K562 (cell line): ENCODE measurements at regions not wholly inside any gene's neighbourhood (a gene's known extent, or its start where the extent isn't known, plus 50 kb on each side); places are given as distances from the start of the nearest gene placed in this dataset.

ENCODE experiments used
- ATAC-seq: fragments of 200-7000 bp; cut with Tn5 transposase; 3 replicates; pipeline ENCODE4 v1.9.1; 2020; ENCODE audit warnings: moderate library complexity
- BruUV-seq: library from RNA; stranded (reverse); fragments of 400-500 nt; replicated peaks from 2 replicates; lab custom pipeline; 2021; lab: Mats Ljungman, UMichigan
- CTCF ChIA-PET: fragments of 300-600 bp; formaldehyde crosslinking; extraction: SDS; loops from one replicate; lab custom pipeline; 2021; ENCODE audit warnings: low intra/inter-chr PET ratio; lab: Yijun Ruan, JAX
- POLR2A ChIA-PET: fragments of 300-600, 350-650 bp; sonication (Branson Sonifier 250); formaldehyde crosslinking; extraction: SDS; loops from one replicate; lab custom pipeline; 2021; ENCODE audit warnings: antibody characterized with exemption, inconsistent platforms; lab: Yijun Ruan, JAX
- DNase-seq, 4 experiments: peaks; one replicate each; pipeline versions ENCODE4 v3.0.0 to v3.0.0-alpha.2; 2011 to 2018; ENCODE audit warnings: low spot score in 3 of 4, mixed read lengths in 3 of 4; ENCODE audit errors: extremely low read depth in 1 of 4
- FAIRE-seq: peaks from 2 replicates; lab custom pipeline; 2011; peaks lifted over from hg19 to GRCh38; lab: Jason Lieb, UNC
- H2AFZ ChIP-seq: 2 replicates; pipeline ENCODE4 v1.6.0; 2011; ENCODE audit warnings: low read depth, low read length, control low read depth, inconsistent platforms
- H3K27ac ChIP-seq: fragments of 200-600 bp; 3 replicates; pipeline ENCODE4 v1.8.0; 2011; ENCODE audit warnings: low read depth, mild to moderate bottlenecking, control low read depth, inconsistent platforms, low read length, moderate library complexity, mixed read lengths; ENCODE audit errors: extremely low read depth
- H3K27me3 ChIP-seq, 2 experiments: fragments of 300-600 bp in 1 of 2; 2 replicates in 1 of 2; 3 replicates in 1 of 2; pipeline versions ENCODE4 v1.6.0 to v1.8.0; 2011; ENCODE audit warnings: inconsistent platforms in 2 of 2, low read length in 2 of 2, mild to moderate bottlenecking in 1 of 2, mixed read lengths in 1 of 2, moderate library complexity in 1 of 2; ENCODE audit not compliant: control insufficient read depth in 2 of 2, insufficient read depth in 2 of 2
- H3K36me3 ChIP-seq: fragments of 300-600 bp; 3 replicates; pipeline ENCODE4 v1.8.0; 2011; ENCODE audit warnings: mild to moderate bottlenecking, low read length, inconsistent platforms; ENCODE audit not compliant: control insufficient read depth, insufficient read depth
- H3K4me1 ChIP-seq, 2 experiments: fragments of 200-600 bp in 1 of 2; replicated peaks in 1 of 2; 2 replicates in 1 of 2; 3 replicates in 1 of 2; pipeline versions ENCODE4 v1.5.1 to v1.8.0; 2011; ENCODE audit warnings: inconsistent platforms in 2 of 2, low read length in 2 of 2, mild to moderate bottlenecking in 1 of 2, mixed read lengths in 1 of 2, moderate library complexity in 1 of 2; ENCODE audit not compliant: control insufficient read depth in 2 of 2, insufficient read depth in 2 of 2
- H3K4me2 ChIP-seq: 2 replicates; pipeline ENCODE4 v1.6.1; 2011; ENCODE audit warnings: low read length, control low read depth, inconsistent platforms, mixed read lengths; ENCODE audit not compliant: insufficient read depth
- H3K4me3 ChIP-seq: fragments of 200-600 bp; sonication (generic), shearing (Covaris generic); 2 replicates; pipeline ENCODE4 v1.5.1; 2016; ENCODE audit warnings: control low read depth, inconsistent platforms
- H3K79me2 ChIP-seq: fragments of 200-600 bp; 3 replicates; pipeline ENCODE4 v1.8.0; 2011; ENCODE audit warnings: low read length, inconsistent platforms; ENCODE audit not compliant: control insufficient read depth, insufficient read depth
- H3K9ac ChIP-seq, 2 experiments: 2 replicates each; pipeline versions ENCODE4 v1.6.0 to v1.6.1; 2011; ENCODE audit warnings: low read depth in 2 of 2, low read length in 2 of 2, control low read depth in 1 of 2, inconsistent platforms in 1 of 2, mild to moderate bottlenecking in 1 of 2, mixed read lengths in 1 of 2; ENCODE audit not compliant: insufficient read depth in 1 of 2
- H3K9me1 ChIP-seq: one replicate; pipeline ENCODE4 v1.6.0; 2011; ENCODE audit warnings: inconsistent platforms, mild to moderate bottlenecking, low read length, moderate library complexity; ENCODE audit not compliant: control insufficient read depth, insufficient read depth
- H3K9me3 ChIP-seq: replicated peaks from 2 replicates; pipeline ENCODE4 v1.5.1; 2011; ENCODE audit warnings: low read depth, low read length, inconsistent platforms; ENCODE audit not compliant: control insufficient read depth, insufficient read depth
- H4K20me1 ChIP-seq: replicated peaks from 2 replicates; pipeline ENCODE4 v1.6.1; 2011; ENCODE audit warnings: low read length, inconsistent platforms, mixed read lengths; ENCODE audit not compliant: control insufficient read depth, insufficient read depth
- GATA2 ChIP-seq: sonication (generic); formaldehyde crosslinking; IDR thresholded peaks from 2 replicates; pipeline ENCODE4 v1.4.0; 2020; ENCODE audit warnings: mild to moderate bottlenecking, missing genetic modification reagents
- ID3 ChIP-seq, 2 experiments: fragments of 250-450 bp in 1 of 2; fragments of 450-650 bp in 1 of 2; sonication (Bioruptor Pico) in 1 of 2; IDR thresholded peaks; 2 replicates each; pipeline versions ENCODE4 v1.6.1 to v1.8.0; 2016 to 2021; ENCODE audit warnings: mild to moderate bottlenecking in 2 of 2, moderate library complexity in 2 of 2, missing compliant biosample characterization in 1 of 2, missing genetic modification characterization in 1 of 2
- ZNF282 ChIP-seq: sonication (generic); formaldehyde crosslinking; IDR thresholded peaks from 2 replicates; pipeline ENCODE4 v1.8.1; 2023; ENCODE audit warnings: missing genetic modification reagents
- ZNF57 ChIP-seq: fragments of 450-650 bp; formaldehyde crosslinking; IDR thresholded peaks from 2 replicates; pipeline ENCODE4 v1.4.0; 2020; ENCODE audit warnings: mild to moderate bottlenecking, moderate library complexity
- ZNF589 ChIP-seq: fragments of 200-800 bp; sonication (Bioruptor generic); IDR thresholded peaks from 2 replicates; pipeline ENCODE4 v1.6.1; 2016; ENCODE audit warnings: low read depth, missing genetic modification characterization, missing compliant biosample characterization
- ZNF766 ChIP-seq: fragments of 200-800 bp; sonication (Bioruptor generic); conservative IDR thresholded peaks from 2 replicates; pipeline ENCODE4 v1.6.1; 2016; ENCODE audit warnings: missing genetic modification characterization, missing compliant biosample characterization
- WGBS: fragments of 100-300 bp; shearing (Covaris generic); methylation state at CpG from one replicate; pipeline ENCODE4 v1.1.6; 2016; ENCODE audit warnings: low coverage, mixed read lengths; ENCODE audit not compliant: insufficient coverage; ENCODE audit errors: missing lambda C conversion rate; 5-methylcytosine and 5-hydroxymethylcytosine counted together
- in situ Hi-C: fragments of 300-500 bp; cut with MboI; formaldehyde crosslinking; loops from 4 replicates; pipeline ENCODE4 v1.15.0; 2018; ENCODE audit warnings: inconsistent platforms, mixed read lengths
- intact Hi-C: fragments of 100-400 bp; cut with micrococcal nuclease; formaldehyde crosslinking; loops from 2 replicates; pipeline ENCODE4 v1.14.2; 2022

DNA sequence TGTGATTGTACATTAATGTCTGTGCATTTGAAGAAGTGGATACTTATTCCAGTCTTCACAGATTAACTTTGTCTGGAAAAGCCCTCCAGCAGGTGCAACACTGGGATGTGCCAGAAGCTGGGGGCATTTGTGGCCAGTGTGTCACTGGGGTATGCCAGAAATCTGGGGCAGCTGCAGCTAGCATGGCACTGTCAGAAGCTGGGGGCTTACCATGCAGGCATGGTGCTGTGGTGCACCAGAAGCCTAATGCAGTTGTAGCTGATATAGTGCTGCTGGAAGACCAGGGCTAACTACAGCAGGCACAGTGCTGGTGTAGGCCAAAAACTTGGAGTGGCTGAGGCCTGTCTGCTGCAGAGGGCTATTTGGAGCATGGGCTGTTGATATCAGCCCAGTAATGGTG lies 270.1 kb downstream of the STK31 start:
- FAIRE-seq (no peak), ATAC-seq (no peak), DNase-seq (no peak)
- POLR2A ChIA-PET: no interaction called here
- in situ Hi-C loops: no loop called here
- no peak overlapping the region for H3K27ac ChIP-seq
- no peaks in the 10 kb centered on the region for H3K36me3 ChIP-seq
- no peak overlapping the region for H3K4me3 ChIP-seq
- intact Hi-C loops: no loop called here
- TF ChIP-seq ZNF766 (CRISPR knock-in tag): no peak
- TF ChIP-seq, all 486 proteins: peak for 0
- no peaks in the 10 kb centered on the region for H3K9me1 ChIP-seq
- no peak overlapping the region for H3K4me2 ChIP-seq
- no peaks in the 10 kb centered on the region for H3K4me1 ChIP-seq
- H3K79me2 ChIP-seq: no peaks in the 10 kb centered on the region
- no peaks in the 10 kb centered on the region for H4K20me1 ChIP-seq
- H3K27me3 ChIP-seq: no peaks in the 10 kb centered on the region
- no peaks in the 10 kb centered on the region for H3K9me3 ChIP-seq
- BruUV-seq: no TSS peak
- H2AFZ ChIP-seq: no peak overlapping the region
- CTCF ChIA-PET: no interaction called here
- no peak overlapping the region for H3K9ac ChIP-seq

GRCh38 chr7:23981314-23981713 lies 271.3 kb downstream of the STK31 start:
- H3K27ac ChIP-seq: no peak overlapping the region
- H3K9ac ChIP-seq: no peak overlapping the region
- H3K4me1 ChIP-seq: no peaks in the 10 kb centered on the region
- FAIRE-seq (no peak), ATAC-seq (no peak), DNase-seq (no peak)
- ChIA-PET POLR2A (no interaction called here), CTCF (no interaction called here)
- no peaks in the 10 kb centered on the region for H3K36me3 ChIP-seq
- H3K27me3 ChIP-seq: no peaks in the 10 kb centered on the region
- no peak overlapping the region for H2AFZ ChIP-seq
- H3K4me3 ChIP-seq: no peak overlapping the region
- no peaks in the 10 kb centered on the region for H3K79me2 ChIP-seq
- no peaks in the 10 kb centered on the region for H3K9me3 ChIP-seq
- intact Hi-C loops: no loop called here
- no peaks in the 10 kb centered on the region for H4K20me1 ChIP-seq
- TF ChIP-seq ZNF57 (CRISPR knock-in tag) (no peak), ZNF282 (CRISPR knock-in tag) (no peak), ID3 (CRISPR knock-in tag; IDR thresholded peaks at IDR 0.05) (no peak), ID3 (tag; IDR thresholded peaks at IDR 0.05) (no peak), GATA2 (CRISPR knock-in tag) (no peak), ZNF589 (no peak)
- TF ChIP-seq, all 486 proteins: peak for 0
- Histone ChIP-seq H3K9me1 (no peaks in the 10 kb centered on the region), H3K4me2 (no peak overlapping the region)
- BruUV-seq: no TSS peak
- 0% methylated on average over 1 of the region's 1 CpG for WGBS
- in situ Hi-C loops: no loop called here
